ENCODE measurements at regions not wholly inside any gene's neighbourhood (a gene's known extent, or its start where the extent isn't known, plus 50 kb on each side); places are given as distances from the start of the nearest gene placed in this dataset.
A peak's percentile ranks its signal among the peaks of the same experiment; 100 is the strongest.
"Not testable (repeated sequence)": the region's sequence is repeated elsewhere in the genome, so short reads cannot be mapped to it uniquely, and the experiment has no call there.

- no peaks in the 10 kb centered on the region for H3K9me3 ChIP-seq (ENCODE audit: control insufficient read depth, insufficient read depth, low read length)
- H3K4me1 ChIP-seq (ENCODE audit: control insufficient read depth, insufficient read depth, low read length): no peaks in the 10 kb centered on the region
- no peaks in the 10 kb centered on the region for H3K36me3 ChIP-seq (ENCODE audit: control insufficient read depth, insufficient read depth, low read length)
- H3K27ac ChIP-seq (ENCODE audit: low read length): no peak overlapping the region
- no peak for DNase-seq (ENCODE audit: low read depth, low spot score)
- H3K27me3 ChIP-seq (ENCODE audit: control insufficient read depth, insufficient read depth, low read length): no peaks in the 10 kb centered on the region
- 100% methylated on average over 1 of the region's 2 CpGs for WGBS (ENCODE audit: insufficient coverage, insufficient read length)
- no peak overlapping the region for H3K4me3 ChIP-seq (ENCODE audit: low read length)
Observed at GRCh38 chr2:11950896-11951295, 204.5 kb downstream of the LPIN1 start.

- H3K27ac ChIP-seq (ENCODE audit: low read length); H3K4me3 ChIP-seq (ENCODE audit: low read length); H3K9me3 ChIP-seq (ENCODE audit: control insufficient read depth, insufficient read depth, low read length); H3K27me3 ChIP-seq (ENCODE audit: control insufficient read depth, insufficient read depth, low read length); H3K36me3 ChIP-seq (ENCODE audit: control insufficient read depth, insufficient read depth, low read length); H3K4me1 ChIP-seq (ENCODE audit: control insufficient read depth, insufficient read depth, low read length): not testable (repeated sequence)
- no CpG with 5 or more reads among the region's 6 CpGs for WGBS (ENCODE audit: insufficient coverage, insufficient read length)
- DNase-seq (ENCODE audit: low read depth, low spot score): peak; percentile 4
Observed at GRCh38 chr2:11951492-11951891, 205.1 kb downstream of the LPIN1 start.

GRCh38 chr2:11953258-11953657, 206.8 kb downstream of the LPIN1 start:
- Histone ChIP-seq H3K27ac (ENCODE audit: low read length) (no peak overlapping the region), H3K36me3 (ENCODE audit: control insufficient read depth, insufficient read depth, low read length) (no peaks in the 10 kb centered on the region), H3K27me3 (ENCODE audit: control insufficient read depth, insufficient read depth, low read length) (no peaks in the 10 kb centered on the region), H3K4me3 (ENCODE audit: low read length) (no peak overlapping the region), H3K9me3 (ENCODE audit: control insufficient read depth, insufficient read depth, low read length) (no peaks in the 10 kb centered on the region), H3K4me1 (ENCODE audit: control insufficient read depth, insufficient read depth, low read length) (no peaks in the 10 kb centered on the region)
- DNase-seq (ENCODE audit: low read depth, low spot score): no peak
- no CpG with 5 or more reads among the region's 3 CpGs for WGBS (ENCODE audit: insufficient coverage, insufficient read length)

GRCh38 chr2:11955314-11955713, 208.9 kb downstream of the LPIN1 start:
- Histone ChIP-seq H3K4me1 (ENCODE audit: control insufficient read depth, insufficient read depth, low read length) (no peaks in the 10 kb centered on the region), H3K27me3 (ENCODE audit: control insufficient read depth, insufficient read depth, low read length) (no peaks in the 10 kb centered on the region), H3K27ac (ENCODE audit: low read length) (no peak overlapping the region), H3K4me3 (ENCODE audit: low read length) (no peak overlapping the region), H3K36me3 (ENCODE audit: control insufficient read depth, insufficient read depth, low read length) (no peaks in the 10 kb centered on the region), H3K9me3 (ENCODE audit: control insufficient read depth, insufficient read depth, low read length) (no peaks in the 10 kb centered on the region)
- DNase-seq (ENCODE audit: low read depth, low spot score): no peak
- WGBS (ENCODE audit: insufficient coverage, insufficient read length): no CpG with 5 or more reads among the region's 2 CpGs

- Histone ChIP-seq H3K9me3 (ENCODE audit: control insufficient read depth, insufficient read depth, low read length) (no peaks in the 10 kb centered on the region), H3K27ac (ENCODE audit: low read length) (no peak overlapping the region), H3K36me3 (ENCODE audit: control insufficient read depth, insufficient read depth, low read length) (no peaks in the 10 kb centered on the region), H3K4me1 (ENCODE audit: control insufficient read depth, insufficient read depth, low read length) (no peaks in the 10 kb centered on the region), H3K27me3 (ENCODE audit: control insufficient read depth, insufficient read depth, low read length) (no peaks in the 10 kb centered on the region), H3K4me3 (ENCODE audit: low read length) (no peak overlapping the region)
- WGBS (ENCODE audit: insufficient coverage, insufficient read length): no CpG with 5 or more reads among the region's 9 CpGs
- DNase-seq (ENCODE audit: low read depth, low spot score): no peak
Observed at GRCh38 chr2:11955884-11956291, 209.5 kb downstream of the LPIN1 start.

- no CpG with 5 or more reads among the region's 10 CpGs for WGBS (ENCODE audit: insufficient coverage, insufficient read length)
- Histone ChIP-seq H3K4me3 (ENCODE audit: low read length) (no peak overlapping the region), H3K36me3 (ENCODE audit: control insufficient read depth, insufficient read depth, low read length) (no peaks in the 10 kb centered on the region), H3K27ac (ENCODE audit: low read length) (no peak overlapping the region), H3K9me3 (ENCODE audit: control insufficient read depth, insufficient read depth, low read length) (no peaks in the 10 kb centered on the region), H3K4me1 (ENCODE audit: control insufficient read depth, insufficient read depth, low read length) (no peaks in the 10 kb centered on the region), H3K27me3 (ENCODE audit: control insufficient read depth, insufficient read depth, low read length) (no peaks in the 10 kb centered on the region)
- DNase-seq (ENCODE audit: low read depth, low spot score): no peak
Observed at GRCh38 chr2:11962707-11963328, 216.4 kb downstream of the LPIN1 start.

- Histone ChIP-seq H3K36me3 (ENCODE audit: control insufficient read depth, insufficient read depth, low read length) (no peaks in the 10 kb centered on the region), H3K27ac (ENCODE audit: low read length) (no peak overlapping the region), H3K9me3 (ENCODE audit: control insufficient read depth, insufficient read depth, low read length) (no peaks in the 10 kb centered on the region), H3K4me3 (ENCODE audit: low read length) (no peak overlapping the region), H3K27me3 (ENCODE audit: control insufficient read depth, insufficient read depth, low read length) (no peaks in the 10 kb centered on the region), H3K4me1 (ENCODE audit: control insufficient read depth, insufficient read depth, low read length) (no peaks in the 10 kb centered on the region)
- WGBS (ENCODE audit: insufficient coverage, insufficient read length): no CpG with 5 or more reads among the region's 1 CpG
- DNase-seq (ENCODE audit: low read depth, low spot score): no peak
Observed at GRCh38 chr2:11963966-11964365, 217.5 kb downstream of the LPIN1 start.

GRCh38 chr2:11967946-11968465, 221.6 kb downstream of the LPIN1 start:
- no peak overlapping the region for H3K4me3 ChIP-seq (ENCODE audit: low read length)
- H3K9me3 ChIP-seq (ENCODE audit: control insufficient read depth, insufficient read depth, low read length): no peaks in the 10 kb centered on the region
- H3K36me3 ChIP-seq (ENCODE audit: control insufficient read depth, insufficient read depth, low read length): no peaks in the 10 kb centered on the region
- DNase-seq (ENCODE audit: low read depth, low spot score): no peak
- H3K27me3 ChIP-seq (ENCODE audit: control insufficient read depth, insufficient read depth, low read length): no peaks in the 10 kb centered on the region
- no peaks in the 10 kb centered on the region for H3K4me1 ChIP-seq (ENCODE audit: control insufficient read depth, insufficient read depth, low read length)
- H3K27ac ChIP-seq (ENCODE audit: low read length): no peak overlapping the region
- no CpG with 5 or more reads among the region's 7 CpGs for WGBS (ENCODE audit: insufficient coverage, insufficient read length)

GRCh38 chr2:11968521-11968920, 222.1 kb downstream of the LPIN1 start:
- H3K36me3 ChIP-seq (ENCODE audit: control insufficient read depth, insufficient read depth, low read length): no peaks in the 10 kb centered on the region
- no peak overlapping the region for H3K4me3 ChIP-seq (ENCODE audit: low read length)
- H3K4me1 ChIP-seq (ENCODE audit: control insufficient read depth, insufficient read depth, low read length): no peaks in the 10 kb centered on the region
- no peaks in the 10 kb centered on the region for H3K9me3 ChIP-seq (ENCODE audit: control insufficient read depth, insufficient read depth, low read length)
- no peak overlapping the region for H3K27ac ChIP-seq (ENCODE audit: low read length)
- DNase-seq (ENCODE audit: low read depth, low spot score): no peak
- no peaks in the 10 kb centered on the region for H3K27me3 ChIP-seq (ENCODE audit: control insufficient read depth, insufficient read depth, low read length)
- no CpG with 5 or more reads among the region's 5 CpGs for WGBS (ENCODE audit: insufficient coverage, insufficient read length)

- no peak overlapping the region for H3K27ac ChIP-seq (ENCODE audit: low read length)
- H3K9me3 ChIP-seq (ENCODE audit: control insufficient read depth, insufficient read depth, low read length): no peaks in the 10 kb centered on the region
- no peak overlapping the region for H3K4me3 ChIP-seq (ENCODE audit: low read length)
- H3K4me1 ChIP-seq (ENCODE audit: control insufficient read depth, insufficient read depth, low read length): no peaks in the 10 kb centered on the region
- no peak for DNase-seq (ENCODE audit: low read depth, low spot score)
- H3K27me3 ChIP-seq (ENCODE audit: control insufficient read depth, insufficient read depth, low read length): no peaks in the 10 kb centered on the region
- no peaks in the 10 kb centered on the region for H3K36me3 ChIP-seq (ENCODE audit: control insufficient read depth, insufficient read depth, low read length)
- WGBS (ENCODE audit: insufficient coverage, insufficient read length): no CpG with 5 or more reads among the region's 1 CpG
Observed at GRCh38 chr2:11969774-11970173, 223.3 kb downstream of the LPIN1 start.

- Histone ChIP-seq H3K27ac (ENCODE audit: low read length) (no peak overlapping the region), H3K9me3 (ENCODE audit: control insufficient read depth, insufficient read depth, low read length) (no peaks in the 10 kb centered on the region), H3K36me3 (ENCODE audit: control insufficient read depth, insufficient read depth, low read length) (no peaks in the 10 kb centered on the region), H3K4me1 (ENCODE audit: control insufficient read depth, insufficient read depth, low read length) (no peaks in the 10 kb centered on the region), H3K27me3 (ENCODE audit: control insufficient read depth, insufficient read depth, low read length) (no peaks in the 10 kb centered on the region), H3K4me3 (ENCODE audit: low read length) (no peak overlapping the region)
- no peak for DNase-seq (ENCODE audit: low read depth, low spot score)
- no CpG with 5 or more reads among the region's 1 CpG for WGBS (ENCODE audit: insufficient coverage, insufficient read length)
Observed at GRCh38 chr2:11974573-11974972, 228.1 kb downstream of the LPIN1 start.

All from iPS DF 6.9 (cell line).